Neural progenitor cell (in vitro differentiated cells): ENCODE measurements at regions not wholly inside any gene's neighbourhood (a gene's known extent, or its start where the extent isn't known, plus 50 kb on each side); places are given as distances from the start of the nearest gene placed in this dataset.

Experiments used
- DNase-seq: peaks from one replicate; pipeline ENCODE4 v3.0.0-alpha.2; 2016; ENCODE audit warnings: low spot score
- H2AFZ ChIP-seq: fragments of 200-600 bp; sonication (generic); replicated peaks from 2 replicates; pipeline ENCODE4 v1.6.1; 2016; ENCODE audit warnings: antibody characterized with exemption
- H3F3A ChIP-seq: fragments of 200-600 bp; sonication (generic); 2 replicates; pipeline ENCODE4 v1.6.1; 2016; ENCODE audit warnings: antibody characterized with exemption, low read depth
- H3K27ac ChIP-seq: fragments of 200-600 bp; sonication (generic); 2 replicates; pipeline ENCODE4 v1.5.1; 2016; ENCODE audit warnings: mild to moderate bottlenecking
- H3K27me3 ChIP-seq: fragments of 200-600 bp; sonication (generic); 2 replicates; pipeline ENCODE4 v1.6.1; 2016; ENCODE audit warnings: mild to moderate bottlenecking, moderate library complexity
- H3K36me3 ChIP-seq: fragments of 200-600 bp; sonication (generic); 2 replicates; pipeline ENCODE4 v1.5.1; 2016
- H3K4me1 ChIP-seq: fragments of 200-600 bp; sonication (generic); 2 replicates; pipeline ENCODE4 v1.6.1; 2016; ENCODE audit warnings: mixed run types
- H3K4me2 ChIP-seq: fragments of 200-600 bp; sonication (generic); 2 replicates; pipeline ENCODE4 v1.6.1; 2016
- H3K4me3 ChIP-seq: fragments of 200-600 bp; sonication (generic); 2 replicates; pipeline ENCODE4 v1.5.1; 2016
- H3K79me2 ChIP-seq: fragments of 200-600 bp; sonication (generic); 2 replicates; pipeline ENCODE4 v1.6.1; 2016; ENCODE audit warnings: low read depth
- H3K9ac ChIP-seq: fragments of 200-600 bp; sonication (generic); 2 replicates; pipeline ENCODE4 v1.6.1; 2016
- H3K9me3 ChIP-seq: fragments of 200-600 bp; sonication (generic); 2 replicates; pipeline ENCODE4 v1.5.1; 2016; ENCODE audit warnings: low read depth
- H4K20me1 ChIP-seq: fragments of 200-600 bp; sonication (generic); 2 replicates; pipeline ENCODE4 v1.6.1; 2016; ENCODE audit warnings: low read depth
- H3K27ac Mint-ChIP-seq: 3 replicates; pipeline ENCODE4 v1.8.0; 2021; ENCODE audit warnings: mixed read lengths
- H3K27me3 Mint-ChIP-seq: 2 replicates; pipeline ENCODE4 v1.8.0; 2022; ENCODE audit warnings: low read depth, mild to moderate bottlenecking, inconsistent platforms, moderate library complexity, mixed read lengths; ENCODE audit not compliant: insufficient read depth
- H3K36me3 Mint-ChIP-seq: 3 replicates; pipeline ENCODE4 v1.8.0; 2021; ENCODE audit warnings: mixed read lengths
- H3K4me1 Mint-ChIP-seq: 3 replicates; pipeline ENCODE4 v1.8.0; 2021; ENCODE audit warnings: mixed read lengths
- H3K4me3 Mint-ChIP-seq: 3 replicates; pipeline ENCODE4 v1.8.0; 2021; ENCODE audit warnings: mild to moderate bottlenecking, moderate library complexity, mixed read lengths
- H3K9me3 Mint-ChIP-seq: 3 replicates; pipeline ENCODE4 v1.8.0; 2020; ENCODE audit warnings: mixed read lengths
- CTCF ChIP-seq: fragments of 200-600 bp; sonication (generic); IDR thresholded peaks from 2 replicates; pipeline ENCODE4 v1.5.1; 2017; ENCODE audit warnings: antibody characterized with exemption, mild to moderate bottlenecking
- EZH2 ChIP-seq: fragments of 200-600 bp; sonication (generic); IDR thresholded peaks from 2 replicates; pipeline ENCODE4 v1.6.1; 2017; ENCODE audit warnings: antibody characterized with exemption, mild to moderate bottlenecking, moderate library complexity
- EZH2phosphoT487 ChIP-seq: fragments of 200-600 bp; sonication (generic); IDR thresholded peaks from 2 replicates; pipeline ENCODE4 v1.6.1; 2017; ENCODE audit warnings: antibody characterized with exemption

DNA sequence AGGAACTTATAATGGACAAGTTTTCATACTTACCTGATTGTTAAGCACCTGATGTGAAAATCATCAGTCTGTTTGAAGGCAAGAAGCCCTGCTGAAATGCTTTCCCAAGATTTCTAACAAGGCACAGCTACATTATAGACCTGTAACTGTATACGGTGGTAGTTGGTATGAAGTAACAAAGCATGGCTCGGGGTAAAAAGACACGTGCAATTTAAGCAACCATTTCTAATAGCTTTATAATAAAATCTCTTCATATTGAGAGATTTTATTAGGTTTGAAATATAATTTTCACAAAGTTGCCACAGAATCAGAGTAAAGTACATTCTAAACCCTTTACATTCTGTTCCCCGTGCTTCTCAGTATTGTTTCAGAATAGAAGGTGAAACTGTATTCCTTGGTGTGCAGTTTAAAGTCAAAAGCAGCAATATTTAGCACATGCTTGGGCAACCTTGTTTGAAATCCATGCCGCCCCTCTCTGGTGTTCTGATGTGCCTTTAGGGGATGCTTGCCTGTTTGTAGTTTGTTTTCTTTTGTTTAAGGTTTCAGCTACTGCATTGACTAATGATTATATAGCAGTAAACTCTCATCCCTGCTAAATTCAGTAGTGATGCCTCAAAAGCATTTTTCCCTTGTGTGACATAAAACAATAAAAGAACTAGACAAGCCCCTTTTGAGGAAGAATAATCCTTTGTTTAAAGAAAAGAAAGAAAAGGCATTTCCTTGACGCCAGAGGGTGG is 125.2 kb upstream of the OBI1 start:
- Histone ChIP-seq H3K9ac (no peak overlapping the region), H3F3A (no peaks in the 10 kb centered on the region), H3K27me3 (no peaks in the 10 kb centered on the region), H2AFZ (no peak overlapping the region), H4K20me1 (no peaks in the 10 kb centered on the region), H3K4me3 (no peak overlapping the region), H3K36me3 (no peaks in the 10 kb centered on the region), H3K9me3 (no peaks in the 10 kb centered on the region), H3K27ac (no peak overlapping the region), H3K4me2 (no peak overlapping the region), H3K4me1 (peaks cover 23% of the 10 kb centered on the region), H3K79me2 (no peaks in the 10 kb centered on the region)
- H3K4me1 Mint-ChIP-seq, result peaks cover 13% of the 10 kb centered on the region
- no peaks in the 10 kb centered on the region for H3K9me3 Mint-ChIP-seq
- H3K4me3 Mint-ChIP-seq, result no peak overlapping the region
- no peaks in the 10 kb centered on the region for H3K27me3 Mint-ChIP-seq
- DNase-seq, result no peak
- H3K27ac Mint-ChIP-seq, result no peak overlapping the region
- TF ChIP-seq EZH2phosphoT487 (no peak), CTCF (no peak), EZH2 (no peak)
- H3K36me3 Mint-ChIP-seq, result no peaks in the 10 kb centered on the region

DNA sequence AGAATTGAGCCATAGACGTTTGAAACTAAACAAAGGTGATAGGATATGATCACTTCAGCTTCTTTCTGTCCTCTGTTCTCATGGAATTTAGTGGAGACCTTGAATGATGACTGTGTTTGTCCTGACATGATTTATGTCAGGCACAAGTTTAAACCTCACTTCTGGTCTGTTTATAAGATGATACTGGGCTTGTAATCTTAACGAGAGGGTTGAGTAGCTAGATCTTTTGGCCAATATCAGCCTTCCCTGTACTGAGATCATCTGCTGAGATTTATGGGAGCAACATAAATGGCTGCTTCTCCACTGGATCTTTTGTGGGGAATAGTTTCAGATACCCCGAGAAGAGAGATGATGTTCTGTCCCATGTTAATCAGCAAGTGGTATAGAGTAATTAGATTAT is 121.8 kb upstream of the OBI1 start:
- H3K4me3 ChIP-seq, result no peak overlapping the region
- H3F3A ChIP-seq, result no peaks in the 10 kb centered on the region
- H2AFZ ChIP-seq, result no peak overlapping the region
- no peaks in the 10 kb centered on the region for H3K27me3 ChIP-seq
- no peaks in the 10 kb centered on the region for H3K9me3 ChIP-seq
- no peak overlapping the region for H3K9ac ChIP-seq
- TF ChIP-seq EZH2 (no peak), CTCF (no peak), EZH2phosphoT487 (no peak)
- H3K4me3 Mint-ChIP-seq, result no peak overlapping the region
- peaks cover 11% of the 10 kb centered on the region for H3K4me1 ChIP-seq
- no peak overlapping the region for H3K27ac Mint-ChIP-seq
- no peak overlapping the region for H3K27ac ChIP-seq
- no peak for DNase-seq
- H4K20me1 ChIP-seq, result no peaks in the 10 kb centered on the region
- H3K27me3 Mint-ChIP-seq, result no peaks in the 10 kb centered on the region
- H3K36me3 ChIP-seq, result no peaks in the 10 kb centered on the region
- H3K4me2 ChIP-seq, result no peak overlapping the region
- H3K79me2 ChIP-seq, result no peaks in the 10 kb centered on the region
- no peaks in the 10 kb centered on the region for H3K9me3 Mint-ChIP-seq
- no peaks in the 10 kb centered on the region for H3K36me3 Mint-ChIP-seq
- H3K4me1 Mint-ChIP-seq, result peaks cover 13% of the 10 kb centered on the region

- no peaks in the 10 kb centered on the region for H3K36me3 ChIP-seq
- no peak for DNase-seq
- no peak overlapping the region for H2AFZ ChIP-seq
- H3K4me2 ChIP-seq, result no peak overlapping the region
- Mint-ChIP-seq H3K36me3 (no peaks in the 10 kb centered on the region), H3K9me3 (no peaks in the 10 kb centered on the region), H3K27me3 (no peaks in the 10 kb centered on the region), H3K4me1 (peaks cover 13% of the 10 kb centered on the region), H3K4me3 (no peak overlapping the region), H3K27ac (no peak overlapping the region)
- H3K4me3 ChIP-seq, result no peak overlapping the region
- TF ChIP-seq EZH2phosphoT487 (no peak), EZH2 (no peak), CTCF (no peak)
- H3K4me1 ChIP-seq, result peaks cover 11% of the 10 kb centered on the region
- H3K79me2 ChIP-seq, result no peaks in the 10 kb centered on the region
- no peaks in the 10 kb centered on the region for H3F3A ChIP-seq
- H3K9ac ChIP-seq, result no peak overlapping the region
- H4K20me1 ChIP-seq, result no peaks in the 10 kb centered on the region
- H3K9me3 ChIP-seq, result no peaks in the 10 kb centered on the region
- H3K27me3 ChIP-seq, result no peaks in the 10 kb centered on the region
- no peak overlapping the region for H3K27ac ChIP-seq
Observed at GRCh38 chr13:78779608-78780007, 120.7 kb upstream of the OBI1 start.
